Femur (tissue), 1 donor: ENCODE measurements at regions not wholly inside any gene's neighbourhood (a gene's known extent, or its start where the extent isn't known, plus 50 kb on each side); places are given as distances from the start of the nearest gene placed in this dataset.
"Not testable (repeated sequence)": the region's sequence is repeated elsewhere in the genome, so short reads cannot be mapped to it uniquely, and the experiment has no call there.

Source experiments
- DNase-seq: peaks from one replicate; pipeline ENCODE4 v3.0.0-alpha.2; 2017

DNA sequence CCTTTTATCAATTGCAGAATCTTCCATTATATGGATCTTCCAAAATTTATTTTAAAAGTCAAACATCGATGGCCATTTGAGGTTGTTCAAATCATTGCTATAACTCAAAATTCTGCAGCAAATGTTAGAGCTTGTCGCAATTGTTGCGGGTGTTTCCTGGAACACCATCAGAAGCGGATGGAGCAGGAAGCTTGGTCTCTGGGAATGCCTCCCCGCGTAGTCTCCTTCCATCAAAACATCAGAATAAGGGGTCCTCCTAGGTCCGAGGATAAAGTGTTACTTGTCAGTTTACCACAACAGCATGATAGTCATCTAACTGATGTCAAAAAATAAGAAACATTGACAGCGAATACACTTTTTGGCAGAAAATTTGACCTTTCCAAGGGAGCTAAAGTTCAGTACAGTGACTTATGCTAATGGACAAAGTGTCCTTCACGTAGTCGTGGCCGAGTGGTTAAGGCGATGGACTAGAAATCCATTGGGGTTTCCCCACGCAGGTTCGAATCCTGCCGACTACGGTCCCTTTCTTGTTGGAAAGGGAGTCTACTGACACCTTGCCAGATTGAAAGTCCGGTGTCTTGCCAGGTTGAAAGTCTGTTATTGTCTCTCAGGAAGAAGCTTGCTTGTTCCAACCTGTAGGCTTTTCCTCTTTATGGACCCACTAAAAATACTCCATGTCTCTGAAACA lies 59.0 kb upstream of the ZNF184 start:
- no peak for DNase-seq

DNA sequence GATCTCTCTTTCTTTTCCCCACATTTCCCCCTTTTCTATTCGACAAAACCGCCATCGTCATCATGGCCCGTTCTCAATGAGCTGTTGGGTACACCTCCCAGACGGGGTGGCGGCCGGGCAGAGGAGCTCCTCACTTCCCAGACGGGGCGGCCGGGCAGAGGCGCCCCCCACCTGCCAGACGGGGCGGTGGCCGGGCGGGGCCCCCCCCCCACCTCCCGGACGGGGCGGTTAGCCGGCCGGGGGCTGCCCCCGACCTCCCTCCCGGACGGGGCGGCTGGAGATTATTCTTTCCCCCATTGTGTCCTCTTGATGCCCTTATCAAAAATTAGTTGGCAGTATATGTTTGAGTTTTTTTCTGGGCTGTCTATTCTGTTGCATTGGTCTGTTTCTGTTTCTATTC lies 56.9 kb upstream of the ZNF184 start:
- DNase-seq: not testable (repeated sequence)

DNA sequence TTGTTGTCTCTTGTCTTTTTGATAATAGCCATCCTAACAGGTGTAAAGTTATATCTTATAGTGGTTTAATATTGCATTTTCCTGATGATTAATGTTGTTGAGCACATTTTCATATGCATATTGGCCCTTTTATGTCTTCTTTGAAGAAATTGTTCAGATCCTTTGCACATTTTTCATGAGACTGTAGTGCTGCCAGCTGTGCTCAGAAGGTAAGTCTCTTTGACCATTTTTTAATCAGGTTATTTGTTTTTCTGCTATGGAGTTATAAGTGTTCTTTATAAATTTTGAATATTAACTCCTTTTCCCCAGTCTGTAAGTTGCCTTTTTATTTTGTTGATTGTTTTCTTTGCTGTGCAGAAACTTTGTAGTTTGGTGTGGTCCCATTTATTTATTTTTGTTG lies 55.8 kb upstream of the ZNF184 start:
- no peak for DNase-seq
